Upper lobe of left lung (tissue), 6 donors: ENCODE measurements at regions not wholly inside any gene's neighbourhood (a gene's known extent, or its start where the extent isn't known, plus 50 kb on each side); places are given as distances from the start of the nearest gene placed in this dataset.
"Not testable (repeated sequence)": the region's sequence is repeated elsewhere in the genome, so short reads cannot be mapped to it uniquely, and the experiment has no call there.

ENCODE experiments used
- ATAC-seq, 2 donors: fragments of 200-7000 bp; cut with Tn5 transposase; one replicate each; pipeline ENCODE4 v1.9.1; 2022; ENCODE audit warnings: mild to moderate bottlenecking in 2 of 2, moderate library complexity in 2 of 2; ENCODE audit not compliant: low FRiP score in 2 of 2
- DNase-seq, 2 donors: peaks; one replicate each; pipeline ENCODE4 v3.0.0-alpha.2; 2019 to 2020
- H3K27ac ChIP-seq, 4 donors: fragments of 200-600 bp; sonication (generic); one replicate each; pipeline ENCODE4 v1.5.1; 2016 to 2019
- H3K27me3 ChIP-seq, 4 donors: fragments of 200-600 bp; sonication (generic); one replicate each; pipeline ENCODE4 v1.5.1; 2017 to 2019
- H3K36me3 ChIP-seq, 4 donors: fragments of 200-600 bp; sonication (generic); one replicate each; pipeline ENCODE4 v1.5.1; 2016 to 2019
- H3K4me1 ChIP-seq, 4 donors: fragments of 200-600 bp; sonication (generic); one replicate each; pipeline ENCODE4 v1.5.1; 2018 to 2019
- H3K4me3 ChIP-seq, 4 donors: fragments of 200-600 bp; sonication (generic); one replicate each; pipeline ENCODE4 v1.5.1; 2017 to 2019; ENCODE audit warnings: mild to moderate bottlenecking in 2 of 4, moderate library complexity in 1 of 4
- H3K9me3 ChIP-seq, 4 donors: fragments of 200-600 bp; sonication (generic); one replicate each; pipeline ENCODE4 v1.5.1; 2018 to 2019
- CTCF ChIP-seq, 6 experiments: fragments of 450-650 bp in 4 of 6; fragments of 200-600 bp in 2 of 6; sonication (generic) in 2 of 6; IDR thresholded peaks; one replicate each; pipeline ENCODE4 v1.5.1; 2016 to 2019; ENCODE audit warnings: antibody characterized with exemption in 6 of 6
- EP300 ChIP-seq, 4 donors: sonication (generic); formaldehyde crosslinking; IDR thresholded peaks; one replicate each; pipeline ENCODE4 v1.5.1; 2017; ENCODE audit warnings: antibody characterized with exemption in 4 of 4, control low read depth in 2 of 4
- POLR2A ChIP-seq, 4 donors: fragments of 450-650 bp; IDR thresholded peaks; one replicate each; pipeline ENCODE4 v1.5.1; 2016 to 2017; ENCODE audit warnings: antibody characterized with exemption in 4 of 4, mild to moderate bottlenecking in 2 of 4
- POLR2AphosphoS5 ChIP-seq, 2 donors: sonication (generic); formaldehyde crosslinking; IDR thresholded peaks; one replicate each; pipeline ENCODE4 v1.5.1; 2017; ENCODE audit warnings: antibody characterized with exemption in 2 of 2
- WGBS, 2 donors: methylation state at CpG; one replicate each; pipeline ENCODE4 v1.1.5; 2017 to 2018; 5-methylcytosine and 5-hydroxymethylcytosine counted together
- donor health status: DM: no; HTN: no; CAD: no; lungs with moderate emphysema.
- donor health status: DM: no; HTN: yes; CAD: no; lungs with severe emphysema.

GRCh38 chr3:20736287-20736852 lies 550.4 kb upstream of the SGO1 start:
- Histone ChIP-seq H3K27ac (no peak overlapping the region), H3K36me3 (no peaks in the 10 kb centered on the region), H3K4me3 (no peak overlapping the region), H3K27me3 (no peaks in the 10 kb centered on the region), H3K4me1 (no peaks in the 10 kb centered on the region), H3K9me3 (no peaks in the 10 kb centered on the region)
- TF ChIP-seq POLR2A (IDR thresholded peaks at IDR 0.05), result no peak
- TF ChIP-seq EP300 (IDR thresholded peaks at IDR 0.05), result no peak
- no peak for TF ChIP-seq POLR2AphosphoS5 (IDR thresholded peaks at IDR 0.05)
- TF ChIP-seq CTCF (IDR thresholded peaks at IDR 0.05), result no peak
- no peak for DNase-seq
- 73 to 87% methylated on average over 5 of the region's 5 CpGs for WGBS, 2 donors
- ATAC-seq, result no peak

- ATAC-seq, result no peak
- Histone ChIP-seq H3K4me1 (no peaks in the 10 kb centered on the region), H3K27ac (no peak overlapping the region), H3K9me3 (no peaks in the 10 kb centered on the region), H3K27me3 (no peaks in the 10 kb centered on the region), H3K36me3 (no peaks in the 10 kb centered on the region), H3K4me3 (no peak overlapping the region)
- 95 to 100% methylated on average over 1 of the region's 1 CpG for WGBS, 2 donors
- no peak for DNase-seq
- no peak for TF ChIP-seq EP300 (IDR thresholded peaks at IDR 0.05)
- no peak for TF ChIP-seq POLR2A (IDR thresholded peaks at IDR 0.05)
- no peak for TF ChIP-seq CTCF (IDR thresholded peaks at IDR 0.05)
- no peak for TF ChIP-seq POLR2AphosphoS5 (IDR thresholded peaks at IDR 0.05)
Observed at GRCh38 chr3:20729185-20729584, 543.2 kb upstream of the SGO1 start.

GRCh38 chr3:20726786-20727185 lies 540.8 kb upstream of the SGO1 start:
- TF ChIP-seq CTCF (IDR thresholded peaks at IDR 0.05), result no peak
- no peak for TF ChIP-seq EP300 (IDR thresholded peaks at IDR 0.05)
- no peak for TF ChIP-seq POLR2A (IDR thresholded peaks at IDR 0.05)
- no peak for TF ChIP-seq POLR2AphosphoS5 (IDR thresholded peaks at IDR 0.05)
- DNase-seq (no peak), ATAC-seq (no peak)
- H3K36me3 ChIP-seq, result no peaks in the 10 kb centered on the region
- H3K27me3 ChIP-seq, result no peaks in the 10 kb centered on the region
- 66 to 82% methylated on average over 2 of the region's 2 CpGs for WGBS, 2 donors
- no peak overlapping the region for H3K4me3 ChIP-seq
- H3K4me1 ChIP-seq, result no peaks in the 10 kb centered on the region
- no peaks in the 10 kb centered on the region for H3K9me3 ChIP-seq
- H3K27ac ChIP-seq, result no peak overlapping the region

GRCh38 chr3:20724241-20724640 lies 538.2 kb upstream of the SGO1 start:
- Histone ChIP-seq H3K4me3 (no peak overlapping the region), H3K4me1 (no peaks in the 10 kb centered on the region), H3K36me3 (no peaks in the 10 kb centered on the region), H3K27me3 (no peaks in the 10 kb centered on the region), H3K27ac (no peak overlapping the region), H3K9me3 (no peaks in the 10 kb centered on the region)
- no peak for ATAC-seq
- TF ChIP-seq EP300 (IDR thresholded peaks at IDR 0.05), result no peak
- no peak for TF ChIP-seq CTCF (IDR thresholded peaks at IDR 0.05)
- TF ChIP-seq POLR2A (IDR thresholded peaks at IDR 0.05), result no peak
- TF ChIP-seq POLR2AphosphoS5 (IDR thresholded peaks at IDR 0.05), result no peak
- no peak for DNase-seq
- WGBS, 2 donors, result 63 to 80% methylated on average over 1 of the region's 1 CpG

- not testable (repeated sequence) for ATAC-seq, H3K27ac ChIP-seq, H3K4me3 ChIP-seq, H3K27me3 ChIP-seq, H3K36me3 ChIP-seq, H3K4me1 ChIP-seq, DNase-seq, H3K9me3 ChIP-seq
- WGBS, 2 donors, result 91 to 95% methylated on average over 2 of the region's 2 CpGs
Observed at GRCh38 chr3:20716425-20716824, 530.4 kb upstream of the SGO1 start.
